NB4 (cell line): ENCODE measurements at regions not wholly inside any gene's neighbourhood (a gene's known extent, or its start where the extent isn't known, plus 50 kb on each side); places are given as distances from the start of the nearest gene placed in this dataset.

Experiments used
- MYC ChIP-seq: IDR thresholded peaks from 2 replicates; pipeline ENCODE4 v1.6.1; 2011; ENCODE audit warnings: low read depth, low read length
- POLR2A ChIP-seq: IDR thresholded peaks from 2 replicates; pipeline ENCODE4 v1.6.1; 2011; ENCODE audit warnings: mild to moderate bottlenecking; ENCODE audit not compliant: insufficient read length; ENCODE audit errors: extremely low read depth
- TF ChIP-seq, protein P1 (sequence below): IDR thresholded peaks from one replicate; pipeline ENCODE4 v1.5.1; 2012; ENCODE audit warnings: low read depth, low read length
- TF ChIP-seq, protein P2 (sequence below): IDR thresholded peaks from 2 replicates; pipeline ENCODE4 v1.6.1; 2011; ENCODE audit warnings: low read depth, low read length

DNA sequence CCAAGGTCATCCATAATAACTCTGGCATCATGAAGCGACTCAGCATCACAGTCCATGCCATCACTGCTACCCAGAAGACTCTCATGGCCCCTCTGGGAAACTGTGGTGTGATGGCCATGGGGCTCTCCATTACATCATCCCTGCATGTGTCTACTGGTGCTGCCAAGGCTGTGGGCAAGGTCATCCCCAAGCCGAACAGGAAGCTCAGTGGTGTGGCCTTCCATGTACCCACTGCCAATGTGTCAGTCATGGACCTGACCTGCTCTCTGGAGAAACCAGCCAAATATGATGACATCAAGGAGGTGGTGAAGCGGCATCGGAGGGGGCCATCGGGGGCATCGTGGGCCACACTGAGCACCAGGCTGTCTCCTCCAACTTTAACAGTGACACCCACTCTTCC is 65.1 kb upstream of the ARHGAP29 start:
- TF ChIP-seq, protein P1, sequence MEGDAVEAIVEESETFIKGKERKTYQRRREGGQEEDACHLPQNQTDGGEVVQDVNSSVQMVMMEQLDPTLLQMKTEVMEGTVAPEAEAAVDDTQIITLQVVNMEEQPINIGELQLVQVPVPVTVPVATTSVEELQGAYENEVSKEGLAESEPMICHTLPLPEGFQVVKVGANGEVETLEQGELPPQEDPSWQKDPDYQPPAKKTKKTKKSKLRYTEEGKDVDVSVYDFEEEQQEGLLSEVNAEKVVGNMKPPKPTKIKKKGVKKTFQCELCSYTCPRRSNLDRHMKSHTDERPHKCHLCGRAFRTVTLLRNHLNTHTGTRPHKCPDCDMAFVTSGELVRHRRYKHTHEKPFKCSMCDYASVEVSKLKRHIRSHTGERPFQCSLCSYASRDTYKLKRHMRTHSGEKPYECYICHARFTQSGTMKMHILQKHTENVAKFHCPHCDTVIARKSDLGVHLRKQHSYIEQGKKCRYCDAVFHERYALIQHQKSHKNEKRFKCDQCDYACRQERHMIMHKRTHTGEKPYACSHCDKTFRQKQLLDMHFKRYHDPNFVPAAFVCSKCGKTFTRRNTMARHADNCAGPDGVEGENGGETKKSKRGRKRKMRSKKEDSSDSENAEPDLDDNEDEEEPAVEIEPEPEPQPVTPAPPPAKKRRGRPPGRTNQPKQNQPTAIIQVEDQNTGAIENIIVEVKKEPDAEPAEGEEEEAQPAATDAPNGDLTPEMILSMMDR: no peak
- TF ChIP-seq POLR2A: no peak
- no peak for TF ChIP-seq MYC
- TF ChIP-seq, protein P2, sequence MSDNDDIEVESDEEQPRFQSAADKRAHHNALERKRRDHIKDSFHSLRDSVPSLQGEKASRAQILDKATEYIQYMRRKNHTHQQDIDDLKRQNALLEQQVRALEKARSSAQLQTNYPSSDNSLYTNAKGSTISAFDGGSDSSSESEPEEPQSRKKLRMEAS: no peak
